Ovary (tissue), 7 donors: ENCODE measurements at regions not wholly inside any gene's neighbourhood (a gene's known extent, or its start where the extent isn't known, plus 50 kb on each side); places are given as distances from the start of the nearest gene placed in this dataset.

Experiments
- DNase-seq, 5 donors: peaks; one replicate each; pipeline ENCODE4 v3.0.0-alpha.2; 2019 to 2020
- H3K27ac ChIP-seq, 2 donors: fragments of 200-600 bp; one replicate each; pipeline versions ENCODE4 v1.5.1 to v1.8.0; 2019 to 2022
- H3K27me3 ChIP-seq: fragments of 200-600 bp; one replicate; pipeline ENCODE4 v1.8.0; 2022
- H3K36me3 ChIP-seq: fragments of 200-600 bp; sonication (generic); one replicate; pipeline ENCODE4 v1.5.1; 2019
- H3K4me1 ChIP-seq: one replicate; pipeline ENCODE4 v1.8.1; 2013; ENCODE audit warnings: mild to moderate bottlenecking, moderate library complexity; ENCODE audit not compliant: insufficient read depth
- H3K4me3 ChIP-seq: fragments of 200-600 bp; sonication (generic); one replicate; pipeline ENCODE4 v1.5.1; 2017
- H3K9me3 ChIP-seq, 2 donors: fragments of 200-600 bp in 1 of 2; sonication (generic) in 1 of 2; one replicate each; pipeline versions ENCODE4 v1.5.1 to v1.8.1; 2013 to 2019; ENCODE audit warnings: mild to moderate bottlenecking in 1 of 2, moderate library complexity in 1 of 2
- CTCF ChIP-seq, 3 donors: fragments of 450-650 bp in 2 of 3; fragments of 200-600 bp in 1 of 3; IDR thresholded peaks; one replicate each; pipeline versions ENCODE4 v1.5.1 to v1.8.0; 2016 to 2022; ENCODE audit warnings: antibody characterized with exemption in 3 of 3, mild to moderate bottlenecking in 1 of 3
- EP300 ChIP-seq: sonication (generic); formaldehyde crosslinking; IDR thresholded peaks from one replicate; pipeline ENCODE4 v1.6.1; 2017; ENCODE audit warnings: antibody characterized with exemption
- POLR2A ChIP-seq: fragments of 450-650 bp; IDR thresholded peaks from one replicate; pipeline ENCODE4 v1.6.1; 2017; ENCODE audit warnings: antibody characterized with exemption, mild to moderate bottlenecking, moderate library complexity
- WGBS, 3 donors: extraction: QIAGEN DNeasy Blood & Tissue Kit in 1 of 3; methylation state at CpG; one replicate each; pipeline versions ENCODE4 v1.1.5 to v1.1.7; 2013 to 2017; 5-methylcytosine and 5-hydroxymethylcytosine counted together
- intact Hi-C, 4 donors: fragments of 100-400 bp; cut with DNase I; formaldehyde crosslinking; loops; one replicate each; pipeline versions ENCODE4 v1.11.0 to v1.15.1; 2022 to 2023
- donor health status: DM: no; HTN: no; CAD: no; lungs with moderate emphysema.
- donor health status: DM: no; HTN: no; CAD: no.
- donor health status: Bipolar disorder and iron deficiency.
- donor health status: DM: no; HTN: no; CAD: no.
- donor health status: DM: yes; HTN: yes; CAD: no.

GRCh38 chr12:108462686-108463085 is 52.4 kb upstream of the FICD start:
- intact Hi-C loops = no loop called here
- no peaks in the 10 kb centered on the region for H3K36me3 ChIP-seq
- 37 to 38% (median 37%) methylated on average over 4 of the region's 4 CpGs for WGBS, 3 donors
- no peak for DNase-seq
- H3K4me1 ChIP-seq = no peaks in the 10 kb centered on the region
- H3K4me3 ChIP-seq = no peak overlapping the region
- no peak overlapping the region for H3K27ac ChIP-seq
- H3K27me3 ChIP-seq = no peaks in the 10 kb centered on the region
- no peaks in the 10 kb centered on the region for H3K9me3 ChIP-seq
- TF ChIP-seq CTCF (IDR thresholded peaks at IDR 0.05) = no peak
- no peak for TF ChIP-seq EP300
- TF ChIP-seq POLR2A = no peak

GRCh38 chr12:108461058-108461660 is 53.9 kb upstream of the FICD start:
- intact Hi-C loops = no loop called here
- 54 to 74% (median 66%) methylated on average over 4 of the region's 4 CpGs for WGBS, 3 donors

GRCh38 chr12:108459149-108459548 is 55.9 kb upstream of the FICD start:
- no peaks in the 10 kb centered on the region for H3K36me3 ChIP-seq
- intact Hi-C loops = no loop called here
- H3K4me3 ChIP-seq = no peak overlapping the region
- no peaks in the 10 kb centered on the region for H3K27me3 ChIP-seq
- WGBS, 3 donors = 42 to 55% (median 50%) methylated on average over 3 of the region's 3 CpGs
- DNase-seq = no peak
- H3K4me1 ChIP-seq = no peaks in the 10 kb centered on the region
- no peaks in the 10 kb centered on the region for H3K9me3 ChIP-seq
- TF ChIP-seq CTCF (IDR thresholded peaks at IDR 0.05) = no peak
- no peak for TF ChIP-seq POLR2A
- no peak for TF ChIP-seq EP300
- no peak overlapping the region for H3K27ac ChIP-seq

More at GRCh38 chr12:108461058-108461660, 53.9 kb upstream of the FICD start:
- DNase-seq = no peak
- H3K27me3 ChIP-seq = no peaks in the 10 kb centered on the region
- no peaks in the 10 kb centered on the region for H3K36me3 ChIP-seq
- H3K9me3 ChIP-seq = no peaks in the 10 kb centered on the region
- no peak for TF ChIP-seq CTCF (IDR thresholded peaks at IDR 0.05)
- TF ChIP-seq POLR2A = no peak
- no peak for TF ChIP-seq EP300
- no peaks in the 10 kb centered on the region for H3K4me1 ChIP-seq
- no peak overlapping the region for H3K4me3 ChIP-seq
- no peak overlapping the region for H3K27ac ChIP-seq

GRCh38 chr12:108457734-108458361 is 57.2 kb upstream of the FICD start:
- Histone ChIP-seq H3K4me1 (no peaks in the 10 kb centered on the region), H3K36me3 (no peaks in the 10 kb centered on the region), H3K27me3 (no peaks in the 10 kb centered on the region), H3K4me3 (no peak overlapping the region), H3K27ac (no peak overlapping the region), H3K9me3 (no peaks in the 10 kb centered on the region)
- intact Hi-C loops = no loop called here
- 42 to 49% (median 46%) methylated on average over 7 of the region's 7 CpGs for WGBS, 3 donors
- TF ChIP-seq CTCF (IDR thresholded peaks at IDR 0.05) = no peak
- TF ChIP-seq POLR2A = no peak
- no peak for TF ChIP-seq EP300
- no peak for DNase-seq
